SK-N-SH treated with all-trans-retinoic acid at 6 μM for 48 hours (cell line): ENCODE measurements at regions not wholly inside any gene's neighbourhood (a gene's known extent, or its start where the extent isn't known, plus 50 kb on each side); places are given as distances from the start of the nearest gene placed in this dataset.

Source experiments
- ATAC-seq: fragments of 200-7000 bp; cut with Tn5 transposase; 3 replicates; pipeline ENCODE4 v1.9.1; 2020; ENCODE audit warnings: mild to moderate bottlenecking, moderate library complexity
- ARNTL ChIP-seq: fragments of 450-650 bp; formaldehyde crosslinking; IDR thresholded peaks from 2 replicates; pipeline ENCODE4 v1.5.0; 2020; ENCODE audit warnings: low read depth, mild to moderate bottlenecking, moderate library complexity, borderline replicate concordance
- BACH2 ChIP-seq: fragments of 250-450 bp; sonication (Bioruptor Pico); IDR thresholded peaks from 2 replicates; pipeline ENCODE4 v1.9.0; 2021; ENCODE audit warnings: mild to moderate bottlenecking, borderline replicate concordance
- CSDC2 ChIP-seq: fragments of 250-450 bp; sonication (Bioruptor Pico); IDR thresholded peaks from 2 replicates; pipeline ENCODE4 v1.5.0; 2020; ENCODE audit warnings: mild to moderate bottlenecking, moderate library complexity
- ESRRG ChIP-seq: fragments of 250-450 bp; sonication (Bioruptor Pico); IDR thresholded peaks from 2 replicates; pipeline ENCODE4 v1.6.1; 2021; ENCODE audit warnings: mild to moderate bottlenecking
- GLIS3 ChIP-seq: fragments of 250-450 bp; sonication (Bioruptor Pico); IDR thresholded peaks from 2 replicates; pipeline ENCODE4 v1.5.0; 2020; ENCODE audit warnings: mild to moderate bottlenecking, moderate library complexity
- ISL1 ChIP-seq: fragments of 250-450 bp; sonication (Bioruptor Pico); IDR thresholded peaks from 2 replicates; pipeline ENCODE4 v2.1.2; 2022; ENCODE audit warnings: mild to moderate bottlenecking, moderate library complexity
- PPARA ChIP-seq: fragments of 250-450 bp; sonication (Bioruptor Pico); IDR thresholded peaks from 2 replicates; pipeline ENCODE4 v1.5.0; 2020; ENCODE audit warnings: mild to moderate bottlenecking, borderline replicate concordance
- RARB ChIP-seq: fragments of 250-450 bp; sonication (Bioruptor Pico); IDR thresholded peaks from 2 replicates; pipeline ENCODE4 v1.8.0; 2021; ENCODE audit warnings: mild to moderate bottlenecking, moderate library complexity
- TCF4 ChIP-seq: fragments of 250-450 bp; sonication (Bioruptor Pico); IDR thresholded peaks from 2 replicates; pipeline ENCODE4 v1.8.0; 2021; ENCODE audit warnings: mild to moderate bottlenecking, moderate library complexity, borderline replicate concordance
- ZC3H10 ChIP-seq: fragments of 250-450 bp; sonication (Bioruptor Pico); IDR thresholded peaks from 2 replicates; pipeline ENCODE4 v1.5.1; 2021; ENCODE audit warnings: mild to moderate bottlenecking, moderate library complexity
- ZFP3 ChIP-seq: fragments of 250-450 bp; sonication (Bioruptor Pico); IDR thresholded peaks from 2 replicates; pipeline ENCODE4 v1.5.0; 2020; ENCODE audit warnings: mild to moderate bottlenecking, moderate library complexity
- ZFP30 ChIP-seq: fragments of 450-650 bp; formaldehyde crosslinking; IDR thresholded peaks from 2 replicates; pipeline ENCODE4 v1.5.0; 2022; ENCODE audit warnings: mild to moderate bottlenecking, moderate library complexity
- ZNF565 ChIP-seq: fragments of 450-650 bp; formaldehyde crosslinking; conservative IDR thresholded peaks from 2 replicates; pipeline ENCODE4 v1.5.0; 2020; ENCODE audit warnings: low read depth, mild to moderate bottlenecking, moderate library complexity
- ZNF70 ChIP-seq: fragments of 450-650 bp; formaldehyde crosslinking; IDR thresholded peaks from 2 replicates; pipeline ENCODE4 v1.5.0; 2020; ENCODE audit warnings: mild to moderate bottlenecking, moderate library complexity
- ZNF8 ChIP-seq: fragments of 450-650 bp; formaldehyde crosslinking; IDR thresholded peaks from 2 replicates; pipeline ENCODE4 v1.5.0; 2020; ENCODE audit warnings: mild to moderate bottlenecking, moderate library complexity
- TF ChIP-seq, protein P1 (sequence below): fragments of 250-450 bp; sonication (Bioruptor Pico); IDR thresholded peaks from 2 replicates; pipeline ENCODE4 v1.8.0; 2021; ENCODE audit warnings: low read depth, mild to moderate bottlenecking, moderate library complexity, borderline replicate concordance
- TF ChIP-seq, protein P2 (sequence below): fragments of 250-450 bp; sonication (Bioruptor Pico); IDR thresholded peaks from 2 replicates; pipeline ENCODE4 v1.5.1; 2021; ENCODE audit warnings: mild to moderate bottlenecking, moderate library complexity
- TF ChIP-seq, protein P3 (sequence below): fragments of 250-450 bp; sonication (Bioruptor Pico); IDR thresholded peaks from 2 replicates; pipeline ENCODE4 v1.8.0; 2020; ENCODE audit warnings: mild to moderate bottlenecking, moderate library complexity, borderline replicate concordance
- TF ChIP-seq, protein P4 (sequence below): fragments of 250-450 bp; sonication (Bioruptor Pico); IDR thresholded peaks from 2 replicates; pipeline ENCODE4 v1.5.0; 2020; ENCODE audit warnings: mild to moderate bottlenecking, moderate library complexity

DNA sequence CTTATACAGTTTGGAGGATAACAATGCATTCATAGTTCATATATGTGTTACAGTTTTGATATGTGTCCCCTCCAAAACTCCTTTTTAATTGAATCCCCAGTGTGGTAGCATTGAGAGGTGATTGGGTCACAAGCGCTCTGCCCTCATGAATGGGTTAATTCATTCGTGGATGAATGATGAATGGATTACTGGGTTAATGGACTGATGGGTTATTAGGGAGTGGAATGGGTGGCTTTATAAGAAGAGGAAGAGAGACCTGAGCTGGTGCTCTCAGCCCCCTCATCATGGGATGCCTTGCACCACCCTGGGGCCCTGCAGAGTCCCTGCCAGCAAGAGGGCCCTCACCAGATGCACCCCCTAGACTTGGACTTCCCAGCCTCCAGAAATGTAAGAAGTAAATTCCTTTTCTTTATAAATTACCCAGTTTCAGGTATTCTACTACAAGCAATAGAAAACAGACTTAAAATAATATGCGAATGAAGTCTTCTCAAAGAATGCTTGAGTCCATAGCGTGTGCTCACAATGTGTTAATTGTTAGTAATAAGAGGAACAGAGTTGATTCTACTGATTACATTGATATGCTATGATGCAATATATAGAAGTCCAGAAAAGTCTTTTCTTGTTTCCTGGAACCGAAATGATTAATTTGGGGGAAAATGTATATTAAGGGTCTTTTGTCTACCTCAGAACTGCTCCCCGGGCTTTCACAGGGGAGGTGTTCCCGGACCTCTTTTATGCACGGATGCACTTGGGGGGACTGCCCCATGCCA lies 190.2 kb downstream of the ERCC6L2 start:
- TF ChIP-seq ZNF70 (CRISPR knock-in tag) (no peak), ZC3H10 (CRISPR knock-in tag) (no peak), ZFP30 (CRISPR knock-in tag) (no peak)
- ATAC-seq: no peak

DNA sequence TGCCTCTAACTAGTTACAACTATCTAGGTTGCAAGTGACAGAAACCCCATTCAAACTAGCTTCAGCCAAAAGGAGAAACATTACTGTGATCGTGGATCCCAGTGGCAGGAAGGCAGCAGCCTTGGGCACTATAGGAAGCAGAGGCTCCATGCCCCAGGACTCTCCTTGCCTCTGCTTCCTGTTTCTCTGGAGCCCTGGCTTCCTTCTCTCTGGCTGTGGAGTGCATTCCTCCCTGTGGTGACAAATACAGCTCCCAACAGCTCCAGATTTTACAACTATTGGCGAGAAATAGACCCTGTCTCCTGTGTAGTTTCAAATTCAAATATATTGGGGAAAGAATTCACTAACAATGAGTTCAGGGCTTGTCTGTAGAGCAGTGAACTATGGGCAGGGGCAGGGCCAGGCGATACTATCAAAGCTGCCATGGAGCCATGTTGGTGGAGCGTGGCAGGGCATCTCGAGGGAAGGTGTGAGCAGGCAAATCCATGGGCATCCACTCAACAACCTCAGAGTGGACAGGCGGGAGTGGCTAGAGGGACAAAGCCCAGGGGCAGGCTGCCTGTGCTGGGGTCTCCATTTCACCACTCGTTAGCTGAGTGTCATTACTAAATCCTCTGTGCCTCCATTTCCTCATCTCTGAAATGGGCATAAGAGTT lies 189.5 kb downstream of the ERCC6L2 start:
- ATAC-seq: no peak
- TF ChIP-seq CSDC2 (CRISPR knock-in tag): no peak
- no peak for TF ChIP-seq ESRRG (CRISPR knock-in tag)
- no peak for TF ChIP-seq ZNF8 (CRISPR knock-in tag)
- TF ChIP-seq ARNTL (CRISPR knock-in tag): no peak
- no peak for TF ChIP-seq ZFP3 (CRISPR knock-in tag)
- TF ChIP-seq GLIS3: no peak
- TF ChIP-seq, protein P1, sequence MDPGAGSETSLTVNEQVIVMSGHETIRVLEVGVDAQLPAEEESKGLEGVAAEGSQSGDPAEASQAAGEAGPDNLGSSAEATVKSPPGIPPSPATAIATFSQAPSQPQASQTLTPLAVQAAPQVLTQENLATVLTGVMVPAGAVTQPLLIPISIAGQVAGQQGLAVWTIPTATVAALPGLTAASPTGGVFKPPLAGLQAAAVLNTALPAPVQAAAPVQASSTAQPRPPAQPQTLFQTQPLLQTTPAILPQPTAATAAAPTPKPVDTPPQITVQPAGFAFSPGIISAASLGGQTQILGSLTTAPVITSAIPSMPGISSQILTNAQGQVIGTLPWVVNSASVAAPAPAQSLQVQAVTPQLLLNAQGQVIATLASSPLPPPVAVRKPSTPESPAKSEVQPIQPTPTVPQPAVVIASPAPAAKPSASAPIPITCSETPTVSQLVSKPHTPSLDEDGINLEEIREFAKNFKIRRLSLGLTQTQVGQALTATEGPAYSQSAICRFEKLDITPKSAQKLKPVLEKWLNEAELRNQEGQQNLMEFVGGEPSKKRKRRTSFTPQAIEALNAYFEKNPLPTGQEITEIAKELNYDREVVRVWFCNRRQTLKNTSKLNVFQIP: no peak
- TF ChIP-seq, protein P2, sequence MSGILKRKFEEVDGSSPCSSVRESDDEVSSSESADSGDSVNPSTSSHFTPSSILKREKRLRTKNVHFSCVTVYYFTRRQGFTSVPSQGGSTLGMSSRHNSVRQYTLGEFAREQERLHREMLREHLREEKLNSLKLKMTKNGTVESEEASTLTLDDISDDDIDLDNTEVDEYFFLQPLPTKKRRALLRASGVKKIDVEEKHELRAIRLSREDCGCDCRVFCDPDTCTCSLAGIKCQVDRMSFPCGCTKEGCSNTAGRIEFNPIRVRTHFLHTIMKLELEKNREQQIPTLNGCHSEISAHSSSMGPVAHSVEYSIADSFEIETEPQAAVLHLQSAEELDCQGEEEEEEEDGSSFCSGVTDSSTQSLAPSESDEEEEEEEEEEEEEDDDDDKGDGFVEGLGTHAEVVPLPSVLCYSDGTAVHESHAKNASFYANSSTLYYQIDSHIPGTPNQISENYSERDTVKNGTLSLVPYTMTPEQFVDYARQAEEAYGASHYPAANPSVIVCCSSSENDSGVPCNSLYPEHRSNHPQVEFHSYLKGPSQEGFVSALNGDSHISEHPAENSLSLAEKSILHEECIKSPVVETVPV (CRISPR knock-in tag): no peak
- no peak for TF ChIP-seq ZFP30 (CRISPR knock-in tag)
- no peak for TF ChIP-seq BACH2 (CRISPR knock-in tag)
- TF ChIP-seq, all 23 proteins: peak for 0

DNA sequence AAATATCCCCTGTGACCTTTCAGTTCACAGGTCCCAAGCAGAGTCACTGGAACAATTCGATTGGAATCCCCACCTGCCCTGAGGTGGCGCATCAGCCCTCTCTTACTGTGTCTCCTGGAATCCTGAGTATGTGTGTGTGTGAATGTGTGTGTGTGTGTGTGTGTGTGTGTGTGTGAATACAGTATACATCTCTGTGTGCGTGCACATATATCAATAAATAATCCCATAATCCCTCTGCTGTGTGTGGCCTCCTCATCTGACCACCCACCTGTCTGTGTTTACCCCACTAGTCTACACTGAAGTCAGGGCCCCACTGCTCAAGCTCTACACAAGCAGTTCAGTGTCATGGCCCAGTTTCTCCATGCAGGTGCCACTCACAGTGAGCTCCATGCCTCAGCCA lies 187.4 kb downstream of the ERCC6L2 start:
- TF ChIP-seq ESRRG (CRISPR knock-in tag) (no peak), CSDC2 (CRISPR knock-in tag) (no peak), ZNF565 (CRISPR knock-in tag) (no peak), TCF4 (no peak), RARB (no peak), ZNF8 (CRISPR knock-in tag) (no peak), ZFP3 (CRISPR knock-in tag) (no peak), ISL1 (CRISPR knock-in tag) (no peak), ZNF70 (CRISPR knock-in tag) (no peak), ZC3H10 (CRISPR knock-in tag) (no peak)
- TF ChIP-seq, protein P1: no peak
- TF ChIP-seq, protein P2 (CRISPR knock-in tag): no peak
- TF ChIP-seq, protein P3, sequence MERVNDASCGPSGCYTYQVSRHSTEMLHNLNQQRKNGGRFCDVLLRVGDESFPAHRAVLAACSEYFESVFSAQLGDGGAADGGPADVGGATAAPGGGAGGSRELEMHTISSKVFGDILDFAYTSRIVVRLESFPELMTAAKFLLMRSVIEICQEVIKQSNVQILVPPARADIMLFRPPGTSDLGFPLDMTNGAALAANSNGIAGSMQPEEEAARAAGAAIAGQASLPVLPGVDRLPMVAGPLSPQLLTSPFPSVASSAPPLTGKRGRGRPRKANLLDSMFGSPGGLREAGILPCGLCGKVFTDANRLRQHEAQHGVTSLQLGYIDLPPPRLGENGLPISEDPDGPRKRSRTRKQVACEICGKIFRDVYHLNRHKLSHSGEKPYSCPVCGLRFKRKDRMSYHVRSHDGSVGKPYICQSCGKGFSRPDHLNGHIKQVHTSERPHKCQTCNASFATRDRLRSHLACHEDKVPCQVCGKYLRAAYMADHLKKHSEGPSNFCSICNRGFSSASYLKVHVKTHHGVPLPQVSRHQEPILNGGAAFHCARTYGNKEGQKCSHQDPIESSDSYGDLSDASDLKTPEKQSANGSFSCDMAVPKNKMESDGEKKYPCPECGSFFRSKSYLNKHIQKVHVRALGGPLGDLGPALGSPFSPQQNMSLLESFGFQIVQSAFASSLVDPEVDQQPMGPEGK (CRISPR knock-in tag): no peak
- TF ChIP-seq, all 23 proteins: peak for 0
- no peak for ATAC-seq

DNA sequence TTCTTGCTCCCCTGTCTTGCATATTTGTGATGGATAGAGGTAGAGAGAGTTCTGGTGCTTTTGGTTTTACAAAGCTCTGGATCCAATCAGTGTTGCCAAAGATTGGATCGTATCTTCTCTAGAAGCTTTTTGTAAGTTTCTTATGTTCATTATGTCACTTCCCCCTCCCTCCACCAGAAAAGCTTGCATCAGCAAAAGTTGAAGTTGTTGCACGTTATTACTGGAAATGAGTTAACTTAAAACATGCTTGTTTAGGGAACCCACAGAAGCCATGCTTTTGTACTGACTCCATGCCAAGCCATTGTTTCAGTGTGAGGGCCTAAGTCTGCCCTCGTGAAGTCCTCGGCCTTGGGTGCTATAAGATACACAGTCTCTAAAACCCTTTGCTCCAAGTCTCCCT lies 186.5 kb downstream of the ERCC6L2 start:
- TF ChIP-seq, protein P4, sequence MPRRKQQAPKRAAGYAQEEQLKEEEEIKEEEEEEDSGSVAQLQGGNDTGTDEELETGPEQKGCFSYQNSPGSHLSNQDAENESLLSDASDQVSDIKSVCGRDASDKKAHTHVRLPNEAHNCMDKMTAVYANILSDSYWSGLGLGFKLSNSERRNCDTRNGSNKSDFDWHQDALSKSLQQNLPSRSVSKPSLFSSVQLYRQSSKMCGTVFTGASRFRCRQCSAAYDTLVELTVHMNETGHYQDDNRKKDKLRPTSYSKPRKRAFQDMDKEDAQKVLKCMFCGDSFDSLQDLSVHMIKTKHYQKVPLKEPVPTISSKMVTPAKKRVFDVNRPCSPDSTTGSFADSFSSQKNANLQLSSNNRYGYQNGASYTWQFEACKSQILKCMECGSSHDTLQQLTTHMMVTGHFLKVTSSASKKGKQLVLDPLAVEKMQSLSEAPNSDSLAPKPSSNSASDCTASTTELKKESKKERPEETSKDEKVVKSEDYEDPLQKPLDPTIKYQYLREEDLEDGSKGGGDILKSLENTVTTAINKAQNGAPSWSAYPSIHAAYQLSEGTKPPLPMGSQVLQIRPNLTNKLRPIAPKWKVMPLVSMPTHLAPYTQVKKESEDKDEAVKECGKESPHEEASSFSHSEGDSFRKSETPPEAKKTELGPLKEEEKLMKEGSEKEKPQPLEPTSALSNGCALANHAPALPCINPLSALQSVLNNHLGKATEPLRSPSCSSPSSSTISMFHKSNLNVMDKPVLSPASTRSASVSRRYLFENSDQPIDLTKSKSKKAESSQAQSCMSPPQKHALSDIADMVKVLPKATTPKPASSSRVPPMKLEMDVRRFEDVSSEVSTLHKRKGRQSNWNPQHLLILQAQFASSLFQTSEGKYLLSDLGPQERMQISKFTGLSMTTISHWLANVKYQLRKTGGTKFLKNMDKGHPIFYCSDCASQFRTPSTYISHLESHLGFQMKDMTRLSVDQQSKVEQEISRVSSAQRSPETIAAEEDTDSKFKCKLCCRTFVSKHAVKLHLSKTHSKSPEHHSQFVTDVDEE (CRISPR knock-in tag): no peak
- TF ChIP-seq ZC3H10 (CRISPR knock-in tag) (no peak), ZFP30 (CRISPR knock-in tag) (no peak), BACH2 (CRISPR knock-in tag) (no peak), ARNTL (CRISPR knock-in tag) (no peak), ZNF8 (CRISPR knock-in tag) (no peak), TCF4 (no peak), ESRRG (CRISPR knock-in tag) (no peak), PPARA (CRISPR knock-in tag) (no peak), ZFP3 (CRISPR knock-in tag) (no peak), ZNF565 (CRISPR knock-in tag) (no peak)
- TF ChIP-seq, protein P2 (CRISPR knock-in tag): no peak
- TF ChIP-seq, all 23 proteins: peak for 0
- ATAC-seq: no peak
